ENCODE measurements at regions not wholly inside any gene's neighbourhood (a gene's known extent, or its start where the extent isn't known, plus 50 kb on each side); places are given as distances from the start of the nearest gene placed in this dataset.
A peak's percentile ranks its signal among the peaks of the same experiment; 100 is the strongest.

DNA sequence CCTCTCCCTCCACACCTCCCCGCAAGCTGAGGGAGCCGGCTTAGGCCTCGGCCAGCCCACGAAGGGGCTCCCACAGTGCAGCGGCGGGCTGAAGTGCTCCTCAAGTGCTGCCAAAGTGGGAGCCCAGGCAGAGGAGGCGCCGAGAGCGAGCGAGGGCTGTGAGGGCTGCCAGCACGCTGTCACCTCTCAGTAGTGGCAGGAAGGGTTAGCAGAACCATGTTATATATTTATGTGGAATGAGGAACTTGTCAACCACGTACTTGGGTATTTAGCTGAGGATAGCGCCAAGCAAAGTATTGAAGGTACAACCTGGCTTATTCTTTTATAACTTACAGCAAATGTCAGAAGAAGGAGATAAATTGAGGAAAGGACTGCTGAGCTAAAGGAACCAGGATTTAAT lies 144.1 kb upstream of the MGAT5 start:
- DNase-seq (ENCODE audit: extremely low read depth, low read depth) = no peak
- no peak overlapping the region for H3K4me3 ChIP-seq (replicated peaks; ENCODE audit: low read depth, low read length)
- TF ChIP-seq, protein P1, sequence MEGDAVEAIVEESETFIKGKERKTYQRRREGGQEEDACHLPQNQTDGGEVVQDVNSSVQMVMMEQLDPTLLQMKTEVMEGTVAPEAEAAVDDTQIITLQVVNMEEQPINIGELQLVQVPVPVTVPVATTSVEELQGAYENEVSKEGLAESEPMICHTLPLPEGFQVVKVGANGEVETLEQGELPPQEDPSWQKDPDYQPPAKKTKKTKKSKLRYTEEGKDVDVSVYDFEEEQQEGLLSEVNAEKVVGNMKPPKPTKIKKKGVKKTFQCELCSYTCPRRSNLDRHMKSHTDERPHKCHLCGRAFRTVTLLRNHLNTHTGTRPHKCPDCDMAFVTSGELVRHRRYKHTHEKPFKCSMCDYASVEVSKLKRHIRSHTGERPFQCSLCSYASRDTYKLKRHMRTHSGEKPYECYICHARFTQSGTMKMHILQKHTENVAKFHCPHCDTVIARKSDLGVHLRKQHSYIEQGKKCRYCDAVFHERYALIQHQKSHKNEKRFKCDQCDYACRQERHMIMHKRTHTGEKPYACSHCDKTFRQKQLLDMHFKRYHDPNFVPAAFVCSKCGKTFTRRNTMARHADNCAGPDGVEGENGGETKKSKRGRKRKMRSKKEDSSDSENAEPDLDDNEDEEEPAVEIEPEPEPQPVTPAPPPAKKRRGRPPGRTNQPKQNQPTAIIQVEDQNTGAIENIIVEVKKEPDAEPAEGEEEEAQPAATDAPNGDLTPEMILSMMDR (IDR thresholded peaks at IDR 0.05; ENCODE audit: low read depth, low read length, missing control alignments) = no peak

DNA sequence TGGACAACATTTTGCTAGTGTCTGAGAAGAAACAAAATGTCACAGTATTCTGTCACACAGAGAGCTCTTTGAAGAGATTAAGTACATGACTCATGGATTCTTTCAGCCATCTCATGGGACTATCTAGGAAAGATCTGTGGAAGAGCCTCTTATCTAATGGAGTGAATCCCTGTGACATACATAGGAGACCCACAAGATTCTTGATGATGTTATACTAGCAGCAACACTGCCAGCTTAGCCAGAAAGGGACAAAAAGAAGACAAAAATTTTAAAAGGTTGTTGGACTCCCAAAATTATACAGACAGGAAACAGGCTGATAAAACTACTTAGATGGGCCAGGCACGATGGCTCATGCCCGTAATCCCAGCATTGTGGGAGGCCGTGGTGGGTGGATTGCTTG lies 143.3 kb upstream of the MGAT5 start:
- TF ChIP-seq, protein P1 (IDR thresholded peaks at IDR 0.05; ENCODE audit: low read depth, low read length, missing control alignments) = no peak
- H3K4me3 ChIP-seq (replicated peaks; ENCODE audit: low read depth, low read length) = no peak overlapping the region
- DNase-seq (ENCODE audit: extremely low read depth, low read depth) = no peak

DNA sequence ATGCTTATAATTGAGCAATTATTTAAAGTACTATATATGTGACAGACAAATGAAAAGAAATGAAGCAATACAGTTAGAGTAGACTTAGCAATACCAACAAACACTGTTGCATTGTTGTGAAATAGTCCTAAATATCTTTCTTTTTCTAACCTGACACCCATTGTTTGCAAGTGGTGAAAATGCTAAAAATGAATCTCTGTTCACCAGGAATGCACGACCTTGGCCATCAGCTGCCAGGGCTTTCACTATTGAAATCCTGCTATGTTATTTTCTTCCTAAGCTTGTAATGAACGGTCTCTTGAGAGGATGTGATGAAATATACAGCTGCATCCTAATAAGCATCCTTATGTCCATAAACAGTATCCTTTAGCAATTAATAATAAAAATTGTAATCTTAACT lies 136.2 kb upstream of the MGAT5 start:
- TF ChIP-seq, protein P1 (IDR thresholded peaks at IDR 0.05; ENCODE audit: low read depth, low read length, missing control alignments) = no peak
- no peak for DNase-seq (ENCODE audit: extremely low read depth, low read depth)
- no peak overlapping the region for H3K4me3 ChIP-seq (replicated peaks; ENCODE audit: low read depth, low read length)

DNA sequence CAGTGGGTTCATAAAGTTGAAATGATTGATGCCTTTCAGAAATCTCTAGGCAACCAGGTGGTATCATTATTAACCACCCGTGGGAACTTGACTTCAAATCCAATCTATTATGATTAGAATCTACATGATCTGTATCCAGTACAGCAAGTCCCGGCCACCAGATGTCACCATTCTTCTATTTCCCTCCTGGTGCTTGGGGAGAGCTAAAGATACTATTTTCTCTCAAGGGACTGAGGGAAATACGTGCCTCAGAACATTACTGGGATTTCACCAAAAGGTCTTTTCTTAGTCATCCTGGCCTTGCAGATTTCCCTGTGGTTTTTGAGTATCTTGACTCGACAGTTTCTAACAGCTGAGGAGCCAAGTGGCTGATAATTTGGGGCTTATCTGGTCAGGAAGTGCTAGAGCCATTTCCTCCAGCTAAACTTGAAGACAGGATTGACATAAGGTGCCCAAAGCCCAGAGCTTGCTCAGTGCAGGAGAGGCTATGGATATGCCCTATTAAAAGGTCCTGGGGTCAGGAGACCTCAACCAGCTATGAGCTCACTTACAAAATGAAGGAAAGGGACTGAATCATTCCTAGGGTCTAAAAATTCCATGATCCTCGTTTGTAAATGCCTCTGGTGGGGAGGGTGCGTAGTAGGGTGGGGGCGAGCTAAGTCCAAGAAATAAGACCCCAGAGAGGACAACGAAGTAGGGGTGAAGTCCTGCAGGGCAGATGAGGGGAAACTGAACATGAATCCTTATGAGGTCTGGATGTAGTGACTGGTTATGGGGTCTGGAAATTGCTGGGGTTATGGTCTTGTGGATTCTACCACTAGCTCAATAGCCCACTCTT lies 135.4 kb upstream of the MGAT5 start:
- TF ChIP-seq, protein P1 (IDR thresholded peaks at IDR 0.05; ENCODE audit: low read depth, low read length, missing control alignments) = peak; percentile 74
- H3K4me3 ChIP-seq (replicated peaks; ENCODE audit: low read depth, low read length) = no peak overlapping the region
- peak; percentile 86 for DNase-seq (ENCODE audit: extremely low read depth, low read depth)

DNA sequence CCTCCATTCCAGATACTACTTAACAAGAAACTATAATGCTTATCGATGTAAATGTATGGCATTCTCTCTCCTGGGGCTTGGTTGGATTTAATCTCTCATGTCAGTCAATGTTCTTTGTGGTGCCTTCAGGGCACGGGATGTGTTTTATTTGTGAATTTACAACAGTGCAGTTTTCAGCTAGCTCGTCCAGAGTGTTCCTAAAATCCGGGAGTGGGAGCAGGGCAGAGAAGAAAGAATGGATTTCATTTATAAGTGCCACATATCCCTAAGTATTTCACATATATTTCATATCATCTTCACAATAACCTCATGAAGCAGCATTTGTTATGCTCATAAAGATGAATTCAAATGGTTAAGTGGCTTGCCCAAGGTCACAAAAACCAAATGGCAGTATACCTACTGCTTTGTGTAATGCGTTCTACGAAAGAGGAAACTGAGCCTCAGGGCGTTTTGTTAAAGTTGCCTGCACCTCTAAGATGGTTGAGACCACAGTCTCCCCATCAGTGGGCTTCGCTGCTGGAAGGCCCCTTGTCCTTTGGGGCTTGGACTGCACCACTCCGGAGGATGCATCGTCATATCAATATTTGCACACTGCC lies 134.7 kb upstream of the MGAT5 start:
- TF ChIP-seq, protein P1 (IDR thresholded peaks at IDR 0.05; ENCODE audit: low read depth, low read length, missing control alignments) = no peak
- DNase-seq (ENCODE audit: extremely low read depth, low read depth) = no peak
- H3K4me3 ChIP-seq (replicated peaks; ENCODE audit: low read depth, low read length) = peak overlapping the region; percentile 84

DNA sequence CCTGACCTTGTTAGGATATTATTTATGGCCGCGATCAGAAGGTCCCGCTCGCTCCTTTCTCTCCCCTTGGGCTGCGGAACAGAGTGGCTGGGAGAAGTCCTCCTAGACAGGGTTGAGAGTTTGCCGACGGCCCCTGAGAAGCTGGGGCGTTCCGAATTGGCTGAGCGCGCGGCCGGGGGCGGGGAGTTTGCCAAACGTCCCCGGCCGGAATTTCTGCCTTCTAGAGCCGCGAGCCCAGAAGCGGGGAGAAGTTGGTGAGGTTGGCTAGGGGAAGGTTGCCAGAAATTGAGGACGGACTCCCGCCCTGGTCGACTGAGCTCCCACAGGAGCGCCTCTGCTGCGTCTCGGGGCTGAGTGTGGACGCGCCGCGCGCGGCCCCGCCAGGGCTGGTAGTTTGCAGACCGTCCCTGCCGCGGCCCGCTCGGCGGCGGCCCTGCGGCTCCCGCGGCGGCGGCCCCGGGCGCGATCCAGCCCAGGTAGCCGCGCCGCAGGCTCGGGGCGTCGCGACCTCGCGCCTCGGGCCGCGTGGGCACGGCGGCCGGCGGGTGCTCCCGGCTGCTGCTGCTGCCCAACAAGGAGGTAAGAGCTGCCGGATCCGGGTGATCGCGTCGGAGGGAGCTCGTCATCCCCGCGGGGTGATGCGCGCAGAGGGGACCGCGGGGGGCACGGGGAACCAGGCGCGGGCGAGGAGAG lies 134.0 kb upstream of the MGAT5 start:
- peak overlapping the region; percentile 84 for H3K4me3 ChIP-seq (replicated peaks; ENCODE audit: low read depth, low read length)
- TF ChIP-seq, protein P1 (IDR thresholded peaks at IDR 0.05; ENCODE audit: low read depth, low read length, missing control alignments) = no peak
- DNase-seq (ENCODE audit: extremely low read depth, low read depth) = peak; percentile 74

Measured in HFF-Myc (cell line).